Stomach (tissue), 4 donors: ENCODE measurements at regions not wholly inside any gene's neighbourhood (a gene's known extent, or its start where the extent isn't known, plus 50 kb on each side); places are given as distances from the start of the nearest gene placed in this dataset.

Source experiments
- EP300 ChIP-seq: sonication (generic); formaldehyde crosslinking; IDR thresholded peaks from one replicate; pipeline ENCODE4 v1.6.1; 2017; ENCODE audit warnings: antibody characterized with exemption
- POLR2A ChIP-seq, 4 donors: fragments of 450-650 bp; IDR thresholded peaks; one replicate each; pipeline ENCODE4 v1.6.1; 2016; ENCODE audit warnings: antibody characterized with exemption in 4 of 4, control low read depth in 2 of 4, mild to moderate bottlenecking in 1 of 4, moderate library complexity in 1 of 4
- POLR2AphosphoS5 ChIP-seq, 3 donors: sonication (generic); formaldehyde crosslinking; IDR thresholded peaks; one replicate each; pipeline ENCODE4 v1.6.1; 2016; ENCODE audit warnings: antibody characterized with exemption in 3 of 3
- TF ChIP-seq, protein P1 (sequence below), 7 experiments: fragments of 450-650 bp in 4 of 7; fragments of 200-600 bp in 3 of 7; sonication (generic) in 3 of 7; IDR thresholded peaks; one replicate each; pipeline ENCODE4 v1.5.1; 2016 to 2019; ENCODE audit warnings: antibody characterized with exemption in 7 of 7, control low read depth in 2 of 7, mild to moderate bottlenecking in 1 of 7

DNA sequence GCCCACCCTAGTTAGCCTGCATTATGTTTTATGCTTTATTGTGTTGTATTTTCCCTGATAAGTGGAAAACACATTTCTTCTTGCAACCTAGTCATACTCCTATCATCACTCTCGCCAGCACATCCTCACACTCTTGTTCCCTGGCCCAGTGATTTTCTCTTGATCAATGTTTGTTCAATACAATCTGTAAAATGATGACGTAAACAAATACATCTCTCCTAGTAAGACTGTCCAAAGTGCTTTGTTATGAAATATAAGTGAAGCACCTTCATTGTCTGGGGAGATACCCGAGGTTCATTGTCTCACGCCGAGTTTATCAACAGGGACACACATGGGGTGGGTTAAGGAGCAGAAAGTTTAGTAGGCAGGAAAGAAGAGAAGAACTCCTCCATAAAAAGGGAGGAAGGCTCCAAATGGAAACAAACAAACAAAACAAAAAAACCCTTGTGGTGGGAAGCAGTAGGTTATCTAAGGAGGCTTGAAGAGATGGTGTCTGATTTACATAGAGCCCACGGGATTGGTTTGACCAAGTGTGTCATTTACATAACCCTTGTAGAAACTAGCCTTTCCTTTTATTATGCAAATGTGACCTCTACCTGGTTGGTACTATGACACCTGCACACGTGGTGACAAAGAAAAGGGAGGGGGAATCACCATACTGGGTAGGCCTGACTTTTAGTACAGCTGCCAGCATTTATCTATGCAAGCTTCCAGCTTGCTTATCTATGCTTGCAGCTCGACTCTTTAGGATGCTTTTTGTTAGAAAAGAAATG, 1317.9 kb upstream of the SPRY2 start:
- TF ChIP-seq, protein P1, sequence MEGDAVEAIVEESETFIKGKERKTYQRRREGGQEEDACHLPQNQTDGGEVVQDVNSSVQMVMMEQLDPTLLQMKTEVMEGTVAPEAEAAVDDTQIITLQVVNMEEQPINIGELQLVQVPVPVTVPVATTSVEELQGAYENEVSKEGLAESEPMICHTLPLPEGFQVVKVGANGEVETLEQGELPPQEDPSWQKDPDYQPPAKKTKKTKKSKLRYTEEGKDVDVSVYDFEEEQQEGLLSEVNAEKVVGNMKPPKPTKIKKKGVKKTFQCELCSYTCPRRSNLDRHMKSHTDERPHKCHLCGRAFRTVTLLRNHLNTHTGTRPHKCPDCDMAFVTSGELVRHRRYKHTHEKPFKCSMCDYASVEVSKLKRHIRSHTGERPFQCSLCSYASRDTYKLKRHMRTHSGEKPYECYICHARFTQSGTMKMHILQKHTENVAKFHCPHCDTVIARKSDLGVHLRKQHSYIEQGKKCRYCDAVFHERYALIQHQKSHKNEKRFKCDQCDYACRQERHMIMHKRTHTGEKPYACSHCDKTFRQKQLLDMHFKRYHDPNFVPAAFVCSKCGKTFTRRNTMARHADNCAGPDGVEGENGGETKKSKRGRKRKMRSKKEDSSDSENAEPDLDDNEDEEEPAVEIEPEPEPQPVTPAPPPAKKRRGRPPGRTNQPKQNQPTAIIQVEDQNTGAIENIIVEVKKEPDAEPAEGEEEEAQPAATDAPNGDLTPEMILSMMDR (IDR thresholded peaks at IDR 0.05) = no peak
- TF ChIP-seq POLR2AphosphoS5 (IDR thresholded peaks at IDR 0.05) = no peak
- no peak for TF ChIP-seq POLR2A (IDR thresholded peaks at IDR 0.05)
- no peak for TF ChIP-seq EP300
